CD4-positive, alpha-beta T cell (primary cell): ENCODE measurements at regions not wholly inside any gene's neighbourhood (a gene's known extent, or its start where the extent isn't known, plus 50 kb on each side); places are given as distances from the start of the nearest gene placed in this dataset.

Experiments used
- ATAC-seq: fragments of 200-7000 bp; cut with Tn5 transposase; one replicate; pipeline ENCODE4 v1.10.0; 2022; ENCODE audit warnings: mild to moderate bottlenecking; ENCODE audit not compliant: poor library complexity
- CTCF ChIA-PET: fragments of 350-600 bp; sonication (Branson Sonifier 250); formaldehyde crosslinking; loops from one replicate; lab custom pipeline; 2021; ENCODE audit warnings: antibody characterized with exemption, inconsistent platforms; lab: Charles Lee
- POLR2A ChIA-PET: fragments of 350-600 bp; sonication (Branson Sonifier 250); formaldehyde crosslinking; loops from one replicate; lab custom pipeline; 2021; ENCODE audit warnings: antibody characterized with exemption, inconsistent platforms; lab: Charles Lee
- DNase-seq, 14 experiments: peaks; one replicate each; pipeline ENCODE4 v3.0.0-alpha.2; 2013 to 2020; ENCODE audit warnings: mixed read lengths in 2 of 14
- H3K27ac ChIP-seq, 2 donors: one replicate each; pipeline versions ENCODE4 v1.5.1 to v1.7.0; 2013; ENCODE audit warnings: low read length in 2 of 2, low read depth in 1 of 2, mild to moderate bottlenecking in 1 of 2
- H3K27me3 ChIP-seq, 2 experiments: 1 replicate in 1 of 2; 2 replicates in 1 of 2; pipeline versions ENCODE4 v1.6.1 to v1.7.0; 2013; ENCODE audit warnings: low read length in 2 of 2, control low read depth in 1 of 2, mild to moderate bottlenecking in 1 of 2, moderate library complexity in 1 of 2; ENCODE audit not compliant: insufficient read depth in 2 of 2, control insufficient read depth in 1 of 2
- H3K36me3 ChIP-seq: one replicate; pipeline ENCODE4 v1.6.1; 2013; ENCODE audit warnings: low read length, control low read depth; ENCODE audit not compliant: insufficient read depth
- H3K4me1 ChIP-seq: one replicate; pipeline ENCODE4 v1.6.1; 2013; ENCODE audit warnings: low read length, control low read depth; ENCODE audit not compliant: insufficient read depth
- H3K4me3 ChIP-seq: one replicate; pipeline ENCODE4 v1.5.1; 2013; ENCODE audit warnings: mild to moderate bottlenecking, low read length, moderate library complexity
- H3K9me3 ChIP-seq, 2 experiments: 1 replicate in 1 of 2; 2 replicates in 1 of 2; pipeline versions ENCODE4 v1.6.1 to v1.7.0; 2013; ENCODE audit warnings: low read length in 2 of 2, mild to moderate bottlenecking in 2 of 2, control low read depth in 1 of 2, moderate library complexity in 1 of 2; ENCODE audit not compliant: control insufficient read depth in 1 of 2, insufficient read depth in 1 of 2
- H3K27ac Mint-ChIP-seq: one replicate; pipeline ENCODE4 v1.8.0; 2020; ENCODE audit warnings: mixed read lengths
- H3K27me3 Mint-ChIP-seq: one replicate; pipeline ENCODE4 v1.8.0; 2021; ENCODE audit warnings: mixed read lengths
- H3K36me3 Mint-ChIP-seq: one replicate; pipeline ENCODE4 v1.8.0; 2021; ENCODE audit warnings: low read depth, mixed read lengths
- H3K4me1 Mint-ChIP-seq: one replicate; pipeline ENCODE4 v1.8.0; 2021; ENCODE audit warnings: low read depth, mixed read lengths
- H3K4me3 Mint-ChIP-seq: one replicate; pipeline ENCODE4 v1.8.0; 2020; ENCODE audit warnings: mild to moderate bottlenecking, mixed read lengths
- H3K9me3 Mint-ChIP-seq: one replicate; pipeline ENCODE4 v1.8.0; 2020; ENCODE audit warnings: mixed read lengths
- intact Hi-C, 2 experiments: fragments of 100-400 bp; cut with DNase I in 1 of 2; cut with micrococcal nuclease in 1 of 2; formaldehyde crosslinking; loops; one replicate each; pipeline versions ENCODE4 v1.15.1 to v1.9.0; 2023 to 2025; cut with DNase I, micrococcal nuclease
- TF ChIP-seq, protein P1 (sequence below): fragments of 200-600 bp; IDR thresholded peaks from one replicate; pipeline ENCODE4 v1.8.0; 2022; ENCODE audit warnings: antibody characterized with exemption, mild to moderate bottlenecking

DNA sequence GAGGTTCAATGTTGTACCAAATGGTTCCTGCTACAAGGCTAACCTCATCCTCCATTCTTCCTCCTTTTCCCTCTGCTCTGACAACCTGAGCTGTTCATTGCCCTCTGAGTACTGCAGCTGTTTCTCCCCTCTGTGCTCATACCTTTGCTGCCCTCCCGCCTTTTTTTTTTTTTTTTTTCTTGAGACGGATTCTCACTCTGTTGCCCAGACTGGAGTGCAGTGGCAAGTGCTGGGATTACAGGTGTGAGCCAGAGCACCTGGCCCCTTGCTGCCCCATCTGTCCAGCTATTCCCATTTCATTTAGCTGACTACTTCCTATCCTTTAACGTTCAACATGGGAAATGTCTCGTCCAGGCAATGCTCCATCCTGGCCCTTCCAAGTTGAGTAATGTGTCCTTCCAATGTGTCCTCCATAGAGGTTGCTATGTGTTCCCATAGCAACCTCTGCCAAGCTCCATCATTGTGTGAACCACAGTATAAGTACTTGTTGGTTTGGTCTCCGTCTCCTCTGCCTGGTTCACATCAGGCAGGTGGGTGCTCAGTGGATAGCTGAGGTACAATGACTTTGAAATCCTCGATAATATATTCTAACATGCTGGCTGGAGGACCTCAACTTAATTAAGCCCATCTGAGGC is 179.9 kb upstream of the ANKRD28 start:
- H3K27ac Mint-ChIP-seq = no peak overlapping the region
- H3K4me3 ChIP-seq = no peak overlapping the region
- intact Hi-C loops = no loop called here
- H3K4me1 Mint-ChIP-seq = no peaks in the 10 kb centered on the region
- TF ChIP-seq, protein P1, sequence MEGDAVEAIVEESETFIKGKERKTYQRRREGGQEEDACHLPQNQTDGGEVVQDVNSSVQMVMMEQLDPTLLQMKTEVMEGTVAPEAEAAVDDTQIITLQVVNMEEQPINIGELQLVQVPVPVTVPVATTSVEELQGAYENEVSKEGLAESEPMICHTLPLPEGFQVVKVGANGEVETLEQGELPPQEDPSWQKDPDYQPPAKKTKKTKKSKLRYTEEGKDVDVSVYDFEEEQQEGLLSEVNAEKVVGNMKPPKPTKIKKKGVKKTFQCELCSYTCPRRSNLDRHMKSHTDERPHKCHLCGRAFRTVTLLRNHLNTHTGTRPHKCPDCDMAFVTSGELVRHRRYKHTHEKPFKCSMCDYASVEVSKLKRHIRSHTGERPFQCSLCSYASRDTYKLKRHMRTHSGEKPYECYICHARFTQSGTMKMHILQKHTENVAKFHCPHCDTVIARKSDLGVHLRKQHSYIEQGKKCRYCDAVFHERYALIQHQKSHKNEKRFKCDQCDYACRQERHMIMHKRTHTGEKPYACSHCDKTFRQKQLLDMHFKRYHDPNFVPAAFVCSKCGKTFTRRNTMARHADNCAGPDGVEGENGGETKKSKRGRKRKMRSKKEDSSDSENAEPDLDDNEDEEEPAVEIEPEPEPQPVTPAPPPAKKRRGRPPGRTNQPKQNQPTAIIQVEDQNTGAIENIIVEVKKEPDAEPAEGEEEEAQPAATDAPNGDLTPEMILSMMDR = no peak
- H3K4me3 Mint-ChIP-seq = no peak overlapping the region
- H3K36me3 Mint-ChIP-seq = no peaks in the 10 kb centered on the region
- no peaks in the 10 kb centered on the region for H3K36me3 ChIP-seq
- no peak for ATAC-seq
- no peaks in the 10 kb centered on the region for H3K9me3 Mint-ChIP-seq
- ChIA-PET CTCF (no interaction called here), POLR2A (no interaction called here)
- H3K27me3 Mint-ChIP-seq = no peaks in the 10 kb centered on the region
- H3K27ac ChIP-seq = no peak overlapping the region
- no peak for DNase-seq
- peaks cover 0 to 3% of the 10 kb centered on the region in 2 experiments for H3K27me3 ChIP-seq
- H3K9me3 ChIP-seq = no peaks in the 10 kb centered on the region
- H3K4me1 ChIP-seq = no peaks in the 10 kb centered on the region

DNA sequence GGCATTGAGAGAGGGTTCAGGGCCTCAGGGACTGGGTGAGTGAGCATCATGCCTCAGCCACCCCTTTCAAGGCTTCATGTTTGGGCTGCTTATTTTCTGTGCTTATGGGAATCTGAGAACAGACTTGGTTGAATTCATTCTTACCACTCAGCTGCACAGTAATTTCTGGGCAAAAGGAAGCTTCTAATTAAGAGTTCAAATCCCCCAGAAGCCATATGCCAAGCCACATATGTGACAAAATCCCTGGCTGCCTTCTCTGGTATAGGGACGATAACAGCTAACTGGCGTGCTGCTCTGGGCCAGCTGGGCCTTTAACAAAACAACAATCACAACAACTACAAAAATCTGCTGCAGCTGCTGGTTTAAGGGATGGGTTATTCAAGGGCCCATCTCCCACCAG is 181.0 kb upstream of the ANKRD28 start:
- no peak overlapping the region for H3K4me3 ChIP-seq
- ATAC-seq (no peak), DNase-seq (no peak)
- intact Hi-C loops = no loop called here
- no peaks in the 10 kb centered on the region for H3K4me1 ChIP-seq
- TF ChIP-seq, protein P1 = no peak
- peaks cover 0 to 3% of the 10 kb centered on the region in 2 experiments for H3K27me3 ChIP-seq
- H3K9me3 ChIP-seq = no peaks in the 10 kb centered on the region
- Mint-ChIP-seq H3K4me3 (no peak overlapping the region), H3K36me3 (no peaks in the 10 kb centered on the region), H3K27ac (no peak overlapping the region), H3K9me3 (no peaks in the 10 kb centered on the region), H3K4me1 (no peaks in the 10 kb centered on the region), H3K27me3 (no peaks in the 10 kb centered on the region)
- H3K27ac ChIP-seq = no peak overlapping the region
- POLR2A ChIA-PET = no interaction called here
- CTCF ChIA-PET = interaction anchor here (0.5 kb wide), 1 partner anchor 17 kb away, joined by 3 read pairs; no protein-coding TSS in a partner anchor
- H3K36me3 ChIP-seq = no peaks in the 10 kb centered on the region

DNA sequence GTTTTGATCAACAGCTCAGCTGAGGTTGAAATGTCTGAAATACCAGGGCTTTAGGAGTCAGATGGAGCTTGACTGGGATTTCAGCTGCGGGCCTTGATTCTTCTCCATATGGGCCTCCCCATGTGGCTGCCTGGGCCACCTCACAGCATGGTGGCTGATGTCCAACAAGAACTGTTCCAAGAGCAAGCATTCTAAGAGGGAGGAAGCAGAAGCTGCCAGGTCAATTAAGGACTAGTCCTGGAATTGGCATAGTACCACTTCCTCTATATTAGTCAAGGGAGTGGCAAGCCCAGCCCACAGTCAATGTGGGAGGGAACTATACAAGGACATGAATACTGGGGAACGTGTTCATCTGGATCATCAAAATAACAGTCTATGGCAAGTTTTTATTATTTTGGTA is 181.7 kb upstream of the ANKRD28 start:
- no peak overlapping the region for H3K4me3 ChIP-seq
- no peaks in the 10 kb centered on the region for H3K9me3 Mint-ChIP-seq
- no peaks in the 10 kb centered on the region for H3K9me3 ChIP-seq
- no peak for ATAC-seq
- TF ChIP-seq, protein P1 = no peak
- H3K27ac ChIP-seq = no peak overlapping the region
- H3K36me3 ChIP-seq = no peaks in the 10 kb centered on the region
- no peak overlapping the region for H3K4me3 Mint-ChIP-seq
- no peaks in the 10 kb centered on the region for H3K4me1 Mint-ChIP-seq
- no peak for DNase-seq
- no peak overlapping the region for H3K27ac Mint-ChIP-seq
- H3K27me3 ChIP-seq = peaks cover 0 to under 1% of the 10 kb centered on the region in 2 experiments
- H3K27me3 Mint-ChIP-seq = no peaks in the 10 kb centered on the region
- POLR2A ChIA-PET = no interaction called here
- intact Hi-C loops = no loop called here
- no peaks in the 10 kb centered on the region for H3K4me1 ChIP-seq
- CTCF ChIA-PET = no interaction called here
- H3K36me3 Mint-ChIP-seq = no peaks in the 10 kb centered on the region
